AG20443 (cell line): ENCODE measurements at regions not wholly inside any gene's neighbourhood (a gene's known extent, or its start where the extent isn't known, plus 50 kb on each side); places are given as distances from the start of the nearest gene placed in this dataset.

Source experiments
- DNase-seq: peaks from one replicate; pipeline ENCODE4 v3.0.0; 2012; ENCODE audit warnings: low spot score, mixed read lengths

DNA sequence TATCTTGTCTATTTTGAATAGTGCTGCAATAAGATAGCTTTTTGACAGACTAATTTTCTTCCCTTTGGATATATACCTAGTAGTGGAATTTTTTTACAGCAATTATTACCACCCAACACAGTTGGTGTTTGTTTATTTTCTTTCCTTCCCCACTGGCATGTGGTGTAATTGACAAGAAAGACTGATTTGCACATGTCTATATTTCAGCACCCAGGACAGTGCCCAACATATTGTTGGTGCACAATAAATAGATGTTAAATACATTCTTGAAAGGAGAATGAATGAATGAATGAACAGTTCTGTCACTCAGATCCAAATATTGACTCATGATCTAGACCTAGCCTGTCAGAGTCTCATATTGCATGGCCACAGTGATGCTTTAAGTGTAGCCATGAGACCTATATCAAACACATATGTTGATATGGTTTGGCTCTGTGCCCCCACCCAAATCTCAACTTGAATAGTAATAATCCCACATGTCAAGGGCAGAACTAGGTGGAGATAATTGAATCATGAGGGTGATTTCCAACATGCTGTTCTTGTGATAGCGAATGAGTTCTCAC, 538.2 kb downstream of the NYAP2 start:
- DNase-seq = no peak

DNA sequence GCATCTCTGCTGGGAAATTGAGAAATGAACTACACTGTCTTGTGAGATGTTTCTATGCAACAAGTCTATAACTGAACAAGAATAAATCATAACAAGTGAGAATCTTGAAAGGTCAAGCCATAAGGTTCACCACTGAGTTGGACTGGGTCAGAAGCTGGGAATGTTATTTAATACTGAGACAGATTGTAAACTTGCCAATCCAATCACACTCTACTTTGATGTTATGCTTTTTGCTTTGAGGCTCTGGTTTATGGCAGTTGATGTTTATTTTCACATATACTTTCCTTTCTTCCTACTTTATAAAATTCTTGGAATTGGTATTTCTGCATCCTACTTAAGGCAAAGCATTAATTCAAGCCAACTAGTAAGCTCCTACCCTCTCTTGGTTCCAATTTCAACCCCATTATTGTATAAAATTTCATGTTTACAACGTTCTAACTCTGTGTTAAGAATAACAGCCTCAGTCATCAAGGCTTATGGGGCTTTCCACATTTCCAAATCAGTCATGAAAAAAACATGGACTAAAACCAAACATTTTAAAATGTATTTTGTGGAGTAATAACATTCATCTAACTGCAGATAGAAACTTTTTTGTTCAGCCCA, 533.4 kb downstream of the NYAP2 start:
- DNase-seq = no peak

GRCh38 chr2:225930687-225931086, 531.2 kb downstream of the NYAP2 start:
- no peak for DNase-seq

GRCh38 chr2:225920621-225921220, 521.2 kb downstream of the NYAP2 start:
- no peak for DNase-seq

- DNase-seq = no peak
Observed at GRCh38 chr2:225916692-225917091, 517.2 kb downstream of the NYAP2 start.

GRCh38 chr2:225911019-225911418, 511.5 kb downstream of the NYAP2 start:
- DNase-seq = no peak

DNA sequence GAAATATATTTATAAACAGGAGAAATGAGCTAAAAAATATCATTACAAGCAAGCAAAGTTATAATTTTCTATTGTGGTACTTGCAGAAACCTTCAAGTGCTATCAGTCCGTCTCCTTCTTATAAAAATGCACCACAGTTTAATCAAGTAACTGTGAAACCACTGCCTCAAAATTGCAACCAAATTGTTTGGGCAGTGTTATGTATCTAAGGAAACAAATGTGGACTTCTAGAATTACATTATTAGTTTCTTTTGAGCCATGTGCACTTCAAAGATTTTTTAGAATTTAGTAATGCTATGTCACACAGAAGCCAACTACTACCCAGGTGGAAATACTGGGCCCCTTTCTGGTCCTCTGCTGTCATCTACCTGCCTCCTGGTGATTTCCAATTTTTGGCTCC, 495.6 kb downstream of the NYAP2 start:
- no peak for DNase-seq

DNA sequence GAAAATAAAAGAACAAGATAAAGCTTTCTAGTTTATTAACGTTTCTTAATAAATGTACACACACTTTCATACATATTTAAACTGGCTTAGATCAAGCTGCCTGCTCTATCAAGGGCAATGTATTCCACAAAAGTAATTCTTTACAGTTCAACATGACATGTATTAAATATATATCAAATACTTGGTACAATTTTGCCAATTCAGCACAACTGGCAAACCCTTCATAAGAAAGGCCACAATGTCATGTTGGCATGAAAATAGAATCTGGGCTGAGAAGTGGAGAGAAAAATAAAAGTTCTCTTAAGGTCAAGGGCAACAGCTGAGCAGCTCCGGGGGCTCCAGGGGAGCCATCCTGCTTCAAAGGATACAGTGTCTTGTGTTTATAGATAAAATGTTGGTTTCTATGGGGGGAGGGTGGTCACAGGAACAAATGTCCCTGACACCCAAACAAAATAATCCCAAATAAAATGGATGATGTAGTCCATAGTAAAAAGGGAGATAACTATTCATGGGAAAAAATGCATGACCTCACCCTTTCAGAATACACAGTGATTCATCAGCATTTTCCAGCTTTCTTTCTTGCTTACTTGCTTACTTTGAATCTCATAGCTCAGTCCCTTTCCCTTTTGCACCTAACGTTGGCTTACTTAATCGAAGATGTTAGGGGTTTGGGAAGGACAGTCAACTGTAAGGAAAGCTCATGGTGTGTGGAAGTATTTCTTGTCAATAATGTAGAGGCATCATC, 494.9 kb downstream of the NYAP2 start:
- DNase-seq = peak; percentile 56

GRCh38 chr2:225893151-225893550, 493.6 kb downstream of the NYAP2 start:
- DNase-seq = no peak

- DNase-seq = no peak
Observed at GRCh38 chr2:225891771-225892170, 492.3 kb downstream of the NYAP2 start.

- no peak for DNase-seq
Observed at GRCh38 chr2:225891013-225891412, 491.5 kb downstream of the NYAP2 start.

- DNase-seq = peak; percentile 68
Observed at GRCh38 chr2:225889452-225889851, 489.9 kb downstream of the NYAP2 start.

- no peak for DNase-seq
Observed at GRCh38 chr2:225867071-225867470, 467.6 kb downstream of the NYAP2 start.

DNA sequence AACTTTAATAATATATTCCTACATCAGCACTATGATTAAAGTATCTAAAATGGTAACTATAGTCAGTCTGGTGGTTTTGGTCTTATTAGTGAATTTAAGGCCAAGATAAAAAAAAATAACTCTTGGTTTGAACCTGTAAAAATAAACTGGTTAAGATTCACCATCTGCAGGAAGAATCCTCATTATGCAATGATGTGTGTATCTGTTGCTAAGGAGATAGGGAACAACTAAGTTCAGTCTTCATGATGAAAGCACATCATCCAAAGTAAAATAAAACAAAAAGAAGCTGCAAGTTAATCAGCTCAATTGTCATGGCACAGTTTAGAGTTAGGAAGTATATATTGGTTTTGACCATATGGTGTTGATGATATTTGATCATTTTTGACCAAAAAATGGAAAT, 466.0 kb downstream of the NYAP2 start:
- DNase-seq = no peak

DNA sequence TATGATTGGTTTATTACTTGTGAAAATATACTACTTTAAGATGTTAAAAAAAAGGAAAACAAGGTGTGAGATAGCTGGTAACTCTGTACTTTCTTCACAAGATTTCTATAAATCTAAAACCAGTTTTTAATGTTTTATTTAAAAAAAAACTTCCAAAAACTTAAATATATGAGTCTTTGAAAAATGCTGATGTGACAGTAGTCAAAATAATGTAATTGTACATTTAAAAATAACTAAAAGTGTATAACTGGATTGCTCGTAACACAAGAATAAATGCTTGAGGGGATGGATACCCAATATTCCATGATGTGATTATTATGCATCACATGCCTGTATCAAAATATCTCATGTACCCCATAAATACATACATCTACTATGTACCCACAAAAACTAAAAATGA, 464.9 kb downstream of the NYAP2 start:
- no peak for DNase-seq

GRCh38 chr2:225842939-225843338, 443.4 kb downstream of the NYAP2 start:
- DNase-seq = peak; percentile 55

DNA sequence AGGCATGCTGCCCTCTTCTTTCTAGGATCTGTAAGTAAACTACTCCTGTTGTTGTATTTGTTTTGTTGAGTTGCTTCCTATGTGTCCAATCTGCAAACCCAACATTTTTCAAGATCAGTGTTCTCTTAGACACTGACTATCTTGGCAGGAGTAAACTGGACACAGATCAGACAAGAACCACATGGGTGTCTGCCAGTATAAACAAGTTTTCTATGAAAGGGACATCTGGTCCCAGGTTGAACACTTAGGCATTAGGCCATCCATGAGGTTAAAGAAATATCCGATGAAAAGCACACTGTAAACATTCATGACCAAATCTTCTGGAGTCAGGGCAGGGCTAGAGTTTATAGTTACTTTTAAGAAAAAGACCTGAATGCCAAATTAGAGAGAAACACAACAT, 441.8 kb downstream of the NYAP2 start:
- no peak for DNase-seq

DNA sequence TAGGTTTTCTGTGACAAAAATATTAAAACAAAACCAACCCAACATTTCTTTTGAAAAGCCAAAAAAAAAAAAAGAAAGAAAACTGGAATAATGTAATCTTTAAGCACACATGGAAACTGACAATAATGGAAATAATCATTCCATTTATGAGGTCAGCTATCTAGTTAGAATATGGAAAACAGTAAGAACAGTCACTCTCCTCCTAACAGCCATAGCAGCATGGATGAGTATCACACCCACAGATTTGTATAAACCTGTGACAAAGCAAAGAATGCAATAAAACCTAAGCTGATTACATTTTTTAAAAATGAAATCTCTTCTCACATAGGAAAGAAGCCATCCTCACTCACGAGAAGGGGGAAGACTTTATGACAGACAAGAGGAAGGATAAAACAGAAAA, 437.8 kb downstream of the NYAP2 start:
- no peak for DNase-seq

- no peak for DNase-seq
Observed at GRCh38 chr2:225824748-225825449, 425.4 kb downstream of the NYAP2 start.

GRCh38 chr2:225821351-225821750, 421.8 kb downstream of the NYAP2 start:
- DNase-seq = no peak

DNA sequence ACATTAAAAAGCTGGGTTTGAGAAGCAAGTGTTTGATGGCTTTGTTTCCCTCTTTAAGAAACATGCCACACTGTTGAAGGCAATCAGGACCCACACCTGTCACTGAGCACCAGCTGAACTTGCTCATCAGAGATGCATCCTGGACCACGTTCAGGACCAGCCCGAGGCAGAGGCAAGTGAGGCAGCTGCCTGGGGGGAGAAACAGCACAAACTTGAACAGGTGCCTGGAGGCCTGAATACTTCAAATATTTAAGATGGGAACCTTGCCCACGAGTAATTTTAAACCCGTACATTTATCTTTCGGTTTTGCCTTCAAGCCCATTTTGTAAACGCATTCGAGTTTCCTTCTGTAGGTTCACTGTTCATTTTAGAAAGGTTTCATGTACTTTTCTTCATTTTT, 421.3 kb downstream of the NYAP2 start:
- no peak for DNase-seq

DNA sequence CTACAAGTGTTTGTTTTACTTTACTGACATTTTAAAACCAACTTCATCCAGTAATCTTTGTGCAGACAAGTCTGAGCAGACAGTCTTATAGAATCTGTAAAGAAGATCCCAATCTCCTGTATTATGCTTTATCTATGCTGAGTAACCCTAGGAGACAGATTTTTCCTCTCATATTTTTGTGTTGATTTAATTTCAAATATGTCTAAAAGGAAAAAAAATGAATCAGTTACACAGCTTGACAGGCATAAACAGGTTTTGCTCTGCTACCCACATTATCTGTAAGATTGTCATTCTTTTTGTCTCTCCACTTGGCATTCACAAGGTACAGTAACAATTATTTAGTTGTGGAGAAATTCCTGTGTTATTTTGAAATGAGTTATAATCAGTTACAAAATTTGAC, 415.0 kb downstream of the NYAP2 start:
- no peak for DNase-seq

GRCh38 chr2:225806105-225806504, 406.6 kb downstream of the NYAP2 start:
- DNase-seq = no peak
